ENCODE measurements at regions not wholly inside any gene's neighbourhood (a gene's known extent, or its start where the extent isn't known, plus 50 kb on each side); places are given as distances from the start of the nearest gene placed in this dataset.

DNA sequence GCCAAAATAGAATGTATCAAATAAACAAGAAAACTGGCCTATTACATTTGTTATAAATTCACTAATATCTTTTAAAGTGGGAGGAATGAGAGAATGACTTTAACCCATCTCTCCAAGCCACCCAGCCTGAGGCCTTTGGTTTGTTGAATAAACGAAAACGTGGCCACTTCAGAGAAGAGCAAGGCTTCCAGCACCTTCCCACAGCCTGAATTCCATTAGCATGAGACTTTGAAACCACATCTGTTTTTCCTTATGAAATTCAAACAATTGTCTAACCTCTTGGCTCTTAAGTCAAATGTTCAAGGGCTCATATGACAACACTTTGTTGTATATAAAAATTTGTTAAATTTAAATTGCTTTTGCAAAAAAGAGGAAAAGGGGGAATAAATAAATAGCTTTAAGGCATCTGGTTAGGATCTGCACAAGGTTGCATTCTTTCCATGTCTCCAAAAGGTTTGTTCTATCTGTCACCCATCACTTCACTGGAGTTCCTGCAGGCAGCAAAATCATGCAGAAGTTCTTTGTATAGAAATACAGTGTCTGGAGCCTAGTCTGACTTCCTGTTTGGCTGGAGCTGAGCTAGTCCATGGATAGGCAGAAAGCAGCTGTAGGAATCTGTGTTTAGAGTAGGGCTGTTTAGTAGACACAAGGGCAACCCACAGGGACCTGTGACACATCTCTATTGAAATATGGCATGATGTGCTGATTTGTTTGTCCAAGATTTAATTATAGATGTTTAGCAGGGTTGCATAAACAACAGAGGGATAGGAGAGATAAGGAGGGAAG, 502.3 kb downstream of the KCTD12 start:
- no peak for TF ChIP-seq EP300 (IDR thresholded peaks at IDR 0.05)
- TF ChIP-seq CTCF (IDR thresholded peaks at IDR 0.05), result no peak

All from tibial nerve (tissue), 4 donors.